NCI-H82 treated with DMSO at 0.1 percent for 48 hours (cell line): ENCODE measurements at regions not wholly inside any gene's neighbourhood (a gene's known extent, or its start where the extent isn't known, plus 50 kb on each side); places are given as distances from the start of the nearest gene placed in this dataset.
"Not testable (repeated sequence)": the region's sequence is repeated elsewhere in the genome, so short reads cannot be mapped to it uniquely, and the experiment has no call there.

Experiments used
- DNase-seq: peaks from one replicate; lab custom pipeline; 2025; ENCODE audit not compliant: unreplicated experiment; lab: John Stamatoyannopoulos, UW

DNA sequence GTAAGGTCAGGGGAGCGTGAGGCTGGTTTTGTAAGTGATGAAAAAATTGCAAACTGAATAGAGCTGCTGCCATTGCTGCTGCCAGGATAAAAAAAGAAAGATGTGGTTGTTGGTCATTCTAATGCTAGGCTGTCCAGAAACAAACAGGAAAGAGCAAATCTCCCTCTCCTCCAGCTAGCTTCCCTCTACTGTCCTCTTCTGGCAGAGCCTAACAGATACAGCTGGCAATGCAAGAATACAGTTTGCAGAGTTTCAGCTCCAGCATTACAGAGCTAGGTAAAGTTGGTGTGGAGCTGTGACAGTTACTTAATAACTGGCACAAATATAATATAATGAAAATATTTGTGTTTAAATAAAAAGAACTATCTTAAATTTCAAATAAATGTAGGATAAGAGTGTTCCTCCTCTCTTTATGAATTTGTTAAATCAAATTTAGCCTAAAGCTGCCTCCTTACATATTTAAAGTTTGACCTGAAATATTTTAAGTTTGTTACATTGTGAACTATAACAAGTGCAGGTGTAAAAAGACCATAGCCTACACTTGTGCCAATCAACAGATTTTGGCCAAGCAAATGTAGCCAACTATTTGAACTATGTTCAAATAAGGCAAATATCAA, 407.7 kb downstream of the SH2D4B start:
- DNase-seq: peak; percentile 11

- DNase-seq: no peak
These were observed 408.4 kb downstream of the SH2D4B start for GRCh38 chr10:80946073-80946472.

DNA sequence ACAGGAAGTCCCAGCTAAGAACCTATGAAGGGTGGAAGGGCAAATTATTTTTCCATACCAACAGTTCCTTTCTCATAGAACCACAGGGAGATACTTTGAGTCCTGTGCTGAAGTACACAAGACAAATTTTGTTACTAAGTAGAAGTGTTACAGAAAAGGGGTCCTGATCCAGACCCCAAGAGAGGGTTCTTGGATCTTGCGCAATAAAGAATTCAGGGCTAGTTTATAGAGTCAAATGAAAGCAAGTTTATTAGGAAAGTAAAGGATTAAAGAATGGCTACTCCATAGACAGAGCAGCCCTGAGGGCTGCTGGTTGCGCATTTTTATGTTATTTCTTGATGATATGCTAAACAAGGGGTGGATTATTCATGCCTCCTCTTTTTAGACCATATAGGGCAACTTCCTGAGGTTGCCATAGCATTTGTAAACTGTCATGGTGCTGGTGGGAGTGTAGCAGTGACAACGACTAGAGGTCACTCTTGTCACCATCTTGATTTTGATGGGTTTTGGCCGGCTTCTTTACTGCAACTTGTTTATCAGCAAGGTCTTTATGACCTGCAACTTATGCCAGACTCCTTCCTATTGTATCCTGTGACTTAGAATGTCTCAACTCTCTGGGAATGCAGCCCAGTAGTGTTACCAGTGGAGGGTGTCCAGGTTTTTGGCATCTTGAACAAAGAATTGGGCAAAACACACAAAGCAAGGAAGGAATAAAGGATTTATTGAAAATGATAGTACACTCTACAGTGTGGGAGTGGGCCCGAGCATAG, 409.4 kb downstream of the SH2D4B start:
- DNase-seq: no peak

GRCh38 chr10:80949785-80950184, 412.1 kb downstream of the SH2D4B start:
- no peak for DNase-seq

DNA sequence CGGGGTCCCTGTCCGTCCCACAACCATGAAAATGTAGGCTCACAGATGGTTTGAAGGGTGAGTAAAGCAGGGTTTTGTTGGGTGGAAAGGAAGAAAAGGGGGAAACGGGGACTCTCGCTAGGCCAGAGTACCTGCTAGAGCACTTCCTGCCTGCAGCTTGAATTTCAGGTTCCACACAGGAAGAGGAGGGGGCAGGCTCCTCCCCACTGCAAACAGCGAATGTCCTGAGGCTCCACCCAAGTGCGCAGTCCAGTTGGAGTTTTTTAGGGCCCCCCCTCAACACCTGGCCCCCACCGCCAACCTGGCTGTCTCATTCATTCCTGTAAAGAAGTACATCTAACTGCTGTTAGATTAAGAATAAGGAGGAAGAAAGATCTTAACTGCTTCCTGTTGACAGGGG, 414.7 kb downstream of the SH2D4B start:
- no peak for DNase-seq

- no peak for DNase-seq
These were observed 419.5 kb downstream of the SH2D4B start for GRCh38 chr10:80957161-80957560.

GRCh38 chr10:80964179-80964578, 426.5 kb downstream of the SH2D4B start:
- no peak for DNase-seq

- peak; percentile 24 for DNase-seq
These were observed 427.4 kb downstream of the SH2D4B start for GRCh38 chr10:80964955-80965614.

GRCh38 chr10:80966326-80966986, 428.8 kb downstream of the SH2D4B start:
- DNase-seq: no peak

GRCh38 chr10:80967357-80967756, 429.7 kb downstream of the SH2D4B start:
- DNase-seq: not testable (repeated sequence)

DNA sequence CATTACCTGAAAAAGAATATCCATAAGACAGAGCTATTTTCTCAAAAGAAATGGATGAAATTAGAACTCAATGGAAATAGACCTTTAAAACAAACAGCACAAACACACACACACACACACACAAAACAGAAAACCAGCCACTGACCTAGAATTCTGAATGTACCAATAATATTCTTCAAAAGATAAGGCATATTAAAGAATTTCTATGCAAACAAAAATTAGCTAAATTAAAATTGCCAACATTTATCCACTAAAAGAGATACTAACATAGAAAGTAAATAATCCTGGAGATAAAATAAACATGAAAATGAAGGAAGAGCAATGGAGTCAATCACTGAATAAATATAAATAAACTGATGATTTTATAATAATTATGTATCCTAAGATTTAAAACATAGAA, 431.2 kb downstream of the SH2D4B start:
- no peak for DNase-seq

GRCh38 chr10:80971461-80971860, 433.8 kb downstream of the SH2D4B start:
- DNase-seq: no peak

DNA sequence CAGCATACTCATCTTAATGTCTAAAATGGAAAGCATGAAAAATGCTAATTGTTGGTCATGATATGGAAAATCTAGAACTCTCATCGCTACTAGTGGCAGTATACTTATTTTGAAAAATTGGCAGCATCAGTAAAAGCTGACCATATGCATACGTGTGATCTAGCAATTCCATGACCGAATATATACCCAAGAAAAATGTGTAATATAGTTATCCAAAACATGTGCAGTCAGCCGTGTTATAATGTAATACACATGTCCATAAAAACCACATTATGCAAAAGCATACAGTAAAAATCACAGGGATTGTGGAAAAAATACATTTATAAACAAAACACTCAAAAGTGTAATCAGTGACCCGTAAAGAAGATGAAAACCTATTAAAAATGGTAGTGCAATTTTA, 439.0 kb downstream of the SH2D4B start:
- DNase-seq: no peak

GRCh38 chr10:80985102-80985501, 447.4 kb downstream of the SH2D4B start:
- DNase-seq: no peak

DNA sequence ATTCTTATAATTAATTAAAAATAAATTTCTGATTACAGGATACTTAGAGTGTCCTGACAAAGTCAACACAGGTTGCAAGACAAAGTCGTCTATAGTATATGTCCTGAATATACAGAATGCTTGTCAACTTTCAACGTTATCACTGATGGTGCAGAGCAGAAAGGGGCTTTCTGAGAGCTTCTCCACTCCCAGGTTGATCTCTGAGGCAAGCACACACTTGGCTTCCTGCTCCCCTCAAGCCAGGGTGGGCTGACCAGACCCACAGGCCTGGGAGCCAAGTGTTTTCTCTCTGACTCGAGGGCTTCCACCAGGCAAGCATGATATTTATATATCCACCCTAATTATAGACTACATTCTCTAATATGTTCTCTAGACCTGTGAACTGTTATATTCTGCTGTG, 448.9 kb downstream of the SH2D4B start:
- DNase-seq: no peak

- no peak for DNase-seq
These were observed 451.1 kb downstream of the SH2D4B start for GRCh38 chr10:80988755-80989154.

GRCh38 chr10:80996615-80997193, 459.0 kb downstream of the SH2D4B start:
- DNase-seq: no peak

GRCh38 chr10:81000781-81001180, 463.1 kb downstream of the SH2D4B start:
- no peak for DNase-seq

- no peak for DNase-seq
These were observed 464.7 kb downstream of the SH2D4B start for GRCh38 chr10:81002382-81002781.

- DNase-seq: no peak
These were observed 470.2 kb downstream of the SH2D4B start for GRCh38 chr10:81007872-81008271.

- no peak for DNase-seq
These were observed 471.0 kb downstream of the SH2D4B start for GRCh38 chr10:81008726-81009125.
